DND-41 (cell line): ENCODE measurements at regions not wholly inside any gene's neighbourhood (a gene's known extent, or its start where the extent isn't known, plus 50 kb on each side); places are given as distances from the start of the nearest gene placed in this dataset.

Experiments used
- CTCF ChIP-seq: IDR thresholded peaks from 2 replicates; pipeline ENCODE4 v1.5.1; 2012; ENCODE audit warnings: borderline replicate concordance, low read length, moderate library complexity, mild to moderate bottlenecking; ENCODE audit not compliant: poor library complexity, severe bottlenecking; ENCODE audit errors: extremely low read depth
- EZH2 ChIP-seq: IDR thresholded peaks from 3 replicates; pipeline ENCODE4 v1.6.1; 2012; ENCODE audit warnings: borderline replicate concordance, low read depth, mild to moderate bottlenecking, moderate library complexity, low read length, inconsistent platforms; ENCODE audit not compliant: severe bottlenecking

DNA sequence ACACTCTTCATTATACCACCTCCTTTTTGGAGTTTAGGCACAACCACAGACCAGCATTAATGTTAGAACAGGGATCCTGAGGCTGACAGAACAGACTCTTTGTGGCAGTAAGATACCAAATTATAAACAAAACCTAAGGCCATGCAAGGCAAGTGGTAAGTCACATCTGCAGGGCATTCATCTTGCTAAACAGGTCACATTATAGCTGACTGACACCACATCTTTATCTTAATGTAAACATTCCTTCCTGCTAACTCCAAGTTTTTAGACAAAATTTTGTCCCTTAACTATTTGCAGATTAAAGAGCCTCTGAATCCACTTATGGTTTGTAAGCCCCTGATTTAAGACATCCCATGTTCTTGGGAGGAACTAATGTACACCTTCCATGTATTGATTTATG, 500.6 kb downstream of the PYDC2 start:
- TF ChIP-seq EZH2 (no peak), CTCF (no peak)
